ENCODE measurements at regions not wholly inside any gene's neighbourhood (a gene's known extent, or its start where the extent isn't known, plus 50 kb on each side); places are given as distances from the start of the nearest gene placed in this dataset.

DNA sequence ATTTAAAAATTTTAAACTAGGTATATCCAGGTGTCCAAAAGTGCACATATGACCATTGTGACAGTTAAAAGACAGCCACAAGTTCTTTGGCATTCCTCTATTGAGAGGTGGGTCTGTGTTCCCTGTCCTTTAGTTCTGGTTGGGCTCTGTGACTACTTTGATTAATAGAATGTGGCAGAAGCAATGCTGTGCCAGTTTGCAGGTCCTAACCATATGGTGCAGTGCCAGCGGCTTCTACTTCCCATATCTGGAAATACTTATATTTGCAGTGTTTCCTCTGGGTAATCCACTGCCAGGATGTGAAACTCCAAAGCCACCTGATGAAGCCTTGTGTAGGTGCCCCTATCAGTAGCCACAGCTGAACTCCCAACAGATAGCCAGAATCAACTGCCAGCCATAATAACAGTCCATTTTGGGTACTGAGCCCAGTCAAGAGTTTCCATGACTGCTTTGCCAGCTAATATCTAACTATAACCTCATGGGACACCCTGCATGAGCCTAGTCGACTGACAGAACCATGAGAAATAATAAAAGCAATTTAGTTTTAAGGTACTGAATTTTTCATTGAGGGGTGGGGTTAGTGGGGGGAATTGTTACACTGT lies 361.0 kb upstream of the SEMA6A start:
- Histone ChIP-seq H3K9ac (ENCODE audit: low read depth, low read length) (no peak overlapping the region), H3K9me3 (ENCODE audit: control insufficient read depth, insufficient read depth, low read length) (no peaks in the 10 kb centered on the region), H3K4me1 (ENCODE audit: insufficient read depth, low read length) (peaks cover 25% of the 10 kb centered on the region), H3K36me3 (ENCODE audit: insufficient read depth, low read length) (no peaks in the 10 kb centered on the region)

DNA sequence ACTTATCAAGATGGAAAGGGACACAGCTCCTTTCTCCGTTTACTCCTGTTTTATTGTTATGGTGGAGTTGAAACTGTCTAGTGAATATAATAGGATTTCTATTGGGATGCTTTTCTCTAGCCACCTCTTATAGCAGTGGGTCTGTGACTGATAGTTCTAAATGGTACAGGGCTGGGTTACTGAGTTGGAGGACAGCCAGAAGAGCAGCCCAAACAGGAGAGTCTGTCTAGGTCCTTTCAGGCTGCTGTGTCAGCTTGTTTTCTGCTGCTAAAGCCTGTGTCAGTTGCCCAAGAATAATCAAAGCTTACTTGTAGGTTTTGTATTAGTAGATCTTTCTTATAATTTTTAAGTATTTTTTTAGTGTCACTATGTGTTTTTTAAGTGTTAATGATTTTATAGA lies 356.0 kb upstream of the SEMA6A start:
- Histone ChIP-seq H3K36me3 (ENCODE audit: insufficient read depth, low read length) (no peaks in the 10 kb centered on the region), H3K4me1 (ENCODE audit: insufficient read depth, low read length) (no peaks in the 10 kb centered on the region), H3K9me3 (ENCODE audit: control insufficient read depth, insufficient read depth, low read length) (no peaks in the 10 kb centered on the region), H3K9ac (ENCODE audit: low read depth, low read length) (no peak overlapping the region)

DNA sequence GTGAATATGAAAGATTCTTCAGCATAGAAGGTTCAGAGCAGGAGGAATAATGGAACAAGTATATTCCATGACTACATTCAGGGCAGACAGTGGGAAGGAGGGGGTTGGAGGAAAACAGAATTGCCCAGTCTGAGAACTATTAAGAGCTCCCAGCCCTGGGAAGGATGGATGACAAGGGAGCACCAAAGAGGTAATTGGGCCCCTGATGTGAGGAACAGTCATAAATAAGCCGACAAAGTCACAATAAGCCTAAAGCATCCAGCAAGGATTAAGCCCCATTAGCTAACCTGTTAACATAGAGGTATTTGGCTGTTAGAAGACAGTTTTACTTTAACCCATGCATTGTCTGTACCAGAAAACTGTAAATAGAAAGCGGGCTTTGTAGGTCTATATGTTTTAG lies 348.7 kb upstream of the SEMA6A start:
- Histone ChIP-seq H3K9me3 (ENCODE audit: control insufficient read depth, insufficient read depth, low read length) (no peaks in the 10 kb centered on the region), H3K4me1 (ENCODE audit: insufficient read depth, low read length) (peaks cover 9% of the 10 kb centered on the region; the same call in 1 of the 2 replicates), H3K36me3 (ENCODE audit: insufficient read depth, low read length) (no peaks in the 10 kb centered on the region), H3K9ac (ENCODE audit: low read depth, low read length) (no peak overlapping the region)

DNA sequence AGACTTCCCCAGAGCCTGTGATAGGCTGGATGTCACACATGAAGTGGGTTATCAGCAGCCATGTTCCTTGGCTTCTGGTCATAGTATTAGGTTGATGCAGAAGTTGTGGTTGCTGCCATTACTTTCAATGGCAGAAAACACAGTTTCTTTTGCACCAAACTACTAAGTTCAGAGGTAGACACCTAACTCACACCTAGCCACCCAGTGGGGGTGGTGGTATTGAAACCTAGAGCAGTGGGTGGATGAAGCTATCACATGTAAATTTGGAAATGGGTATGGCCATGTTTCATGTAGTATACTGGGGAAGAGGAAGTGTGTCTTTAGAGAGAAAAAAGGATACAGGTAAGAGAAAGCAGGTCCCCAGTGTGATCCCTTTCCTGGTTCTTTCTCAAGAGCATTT lies 347.9 kb upstream of the SEMA6A start:
- H3K9me3 ChIP-seq (ENCODE audit: control insufficient read depth, insufficient read depth, low read length) = no peaks in the 10 kb centered on the region
- H3K9ac ChIP-seq (ENCODE audit: low read depth, low read length) = no peak overlapping the region
- H3K4me1 ChIP-seq (ENCODE audit: insufficient read depth, low read length) = peaks cover 9% of the 10 kb centered on the region; the same call in 1 of the 2 replicates
- H3K36me3 ChIP-seq (ENCODE audit: insufficient read depth, low read length) = no peaks in the 10 kb centered on the region

DNA sequence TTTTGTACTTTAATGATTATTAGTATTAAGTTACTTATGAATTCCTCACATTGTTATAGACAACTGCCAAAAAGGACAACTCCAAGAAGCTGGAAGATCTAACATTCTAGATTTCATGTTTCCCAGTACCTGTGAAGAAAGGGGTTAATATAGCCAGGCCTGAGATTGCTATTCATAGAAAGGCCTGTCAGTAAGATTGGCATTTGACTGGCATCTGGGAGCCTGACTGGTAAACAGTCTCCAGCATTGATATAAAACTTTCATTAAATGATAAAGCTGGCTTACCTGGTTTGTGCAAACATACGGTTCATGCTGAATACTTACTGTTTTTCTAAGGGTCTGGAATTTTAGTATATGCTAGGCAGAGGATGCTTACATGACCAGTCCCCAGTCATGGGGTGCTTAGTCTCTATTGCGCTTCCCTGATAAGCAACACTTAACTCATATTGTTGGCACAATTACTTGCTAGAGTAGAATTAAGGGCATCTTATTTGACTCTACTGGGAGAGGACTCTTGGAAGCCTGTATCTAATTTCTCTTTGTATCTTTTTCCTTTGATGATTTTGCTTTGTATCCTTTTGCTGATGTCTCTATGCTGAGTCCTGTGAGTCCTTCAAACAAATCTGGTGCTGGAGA lies 340.4 kb upstream of the SEMA6A start:
- Histone ChIP-seq H3K36me3 (ENCODE audit: insufficient read depth, low read length) (no peaks in the 10 kb centered on the region), H3K4me1 (ENCODE audit: insufficient read depth, low read length) (no peaks in the 10 kb centered on the region)

DNA sequence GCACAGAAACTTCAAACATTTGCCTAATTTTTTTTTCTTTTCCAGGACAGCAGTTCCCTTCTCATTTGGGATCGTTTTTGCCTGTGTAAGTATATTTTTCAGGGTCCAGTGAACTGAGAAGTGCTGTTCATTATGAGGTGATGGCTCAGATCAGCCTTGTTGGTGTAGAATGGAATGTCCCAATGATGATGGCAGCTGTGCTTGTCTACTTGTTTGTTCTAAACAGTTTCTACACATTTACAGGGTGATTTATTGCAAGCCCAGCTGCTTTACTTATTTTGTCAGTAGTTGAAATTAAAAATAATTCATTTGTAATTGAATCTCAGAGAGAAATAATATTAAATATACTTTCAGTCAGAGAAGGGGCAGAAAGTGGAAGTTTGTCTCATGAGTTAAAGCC lies 337.6 kb upstream of the SEMA6A start:
- no peaks in the 10 kb centered on the region for H3K4me1 ChIP-seq (ENCODE audit: insufficient read depth, low read length)
- no peaks in the 10 kb centered on the region for H3K36me3 ChIP-seq (ENCODE audit: insufficient read depth, low read length)
- no peaks in the 10 kb centered on the region for H3K9me3 ChIP-seq (ENCODE audit: control insufficient read depth, insufficient read depth, low read length)
- H3K9ac ChIP-seq (ENCODE audit: low read depth, low read length) = no peak overlapping the region

More for the DNA sequence above, 340.4 kb upstream of the SEMA6A start:
- H3K9ac ChIP-seq (ENCODE audit: low read depth, low read length) = no peak overlapping the region
- no peaks in the 10 kb centered on the region for H3K9me3 ChIP-seq (ENCODE audit: control insufficient read depth, insufficient read depth, low read length)

DNA sequence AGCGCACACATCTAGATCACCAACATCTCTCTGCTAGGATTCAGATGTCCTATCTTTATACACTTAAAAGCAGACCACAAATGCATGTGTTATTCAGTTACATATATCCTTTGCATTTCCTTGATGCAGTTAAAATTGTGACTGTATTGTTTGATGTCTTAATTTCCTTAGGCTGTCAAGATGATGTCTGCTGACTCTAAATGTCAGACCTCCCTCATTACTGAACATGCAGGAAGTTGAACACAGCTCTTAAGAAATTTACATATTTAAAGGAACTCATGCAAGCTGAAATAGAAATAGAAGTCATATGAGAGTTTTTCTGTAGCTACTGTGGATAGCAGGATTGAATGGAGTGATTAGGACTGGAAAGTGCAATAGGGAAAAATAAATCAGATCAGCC lies 336.5 kb upstream of the SEMA6A start:
- Histone ChIP-seq H3K9me3 (ENCODE audit: control insufficient read depth, insufficient read depth, low read length) (no peaks in the 10 kb centered on the region), H3K9ac (ENCODE audit: low read depth, low read length) (no peak overlapping the region), H3K4me1 (ENCODE audit: insufficient read depth, low read length) (no peaks in the 10 kb centered on the region), H3K36me3 (ENCODE audit: insufficient read depth, low read length) (no peaks in the 10 kb centered on the region)

DNA sequence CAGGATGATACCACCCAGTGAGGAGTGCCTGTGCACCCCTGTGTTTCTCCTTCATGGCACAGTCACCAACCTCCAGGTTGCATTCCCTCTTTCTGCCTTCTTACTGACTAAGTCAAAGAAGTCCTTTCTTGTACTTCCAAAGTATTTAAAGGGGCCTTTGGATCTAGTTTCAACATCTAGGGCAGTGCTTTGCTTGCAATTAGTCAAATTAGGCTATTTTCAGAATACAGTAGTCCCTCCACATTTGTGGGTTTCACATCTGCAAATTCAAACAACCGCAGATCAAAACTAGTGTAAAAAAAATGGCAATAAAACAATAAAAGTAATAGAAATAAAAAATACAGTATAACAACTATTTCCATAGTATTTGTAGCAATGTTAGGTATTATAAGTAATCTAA lies 333.9 kb upstream of the SEMA6A start:
- H3K9me3 ChIP-seq (ENCODE audit: control insufficient read depth, insufficient read depth, low read length) = no peaks in the 10 kb centered on the region
- no peaks in the 10 kb centered on the region; the same call in 1 of the 2 replicates for H3K36me3 ChIP-seq (ENCODE audit: insufficient read depth, low read length)
- H3K9ac ChIP-seq (ENCODE audit: low read depth, low read length) = no peak overlapping the region
- H3K4me1 ChIP-seq (ENCODE audit: insufficient read depth, low read length) = no peaks in the 10 kb centered on the region

DNA sequence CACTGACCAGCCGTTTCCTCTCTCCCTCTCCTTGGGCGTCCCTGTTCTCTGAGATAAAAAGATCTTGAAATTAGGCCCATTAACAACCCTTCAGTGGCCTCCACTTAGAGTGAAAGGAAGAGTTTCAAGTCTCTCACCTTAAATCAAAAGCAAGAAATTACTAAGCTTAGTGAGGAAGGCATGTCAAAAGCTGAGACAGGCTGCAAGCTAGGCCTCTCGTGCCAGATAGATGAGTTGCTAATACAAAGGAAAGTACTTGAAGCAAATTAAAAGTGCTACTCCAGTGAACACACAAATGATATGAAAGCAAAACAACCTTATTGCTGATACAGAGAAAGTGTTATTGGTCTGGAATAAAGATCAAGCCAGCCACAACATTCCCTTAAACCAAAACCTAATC lies 331.3 kb upstream of the SEMA6A start:
- H3K4me1 ChIP-seq (ENCODE audit: insufficient read depth, low read length) = no peaks in the 10 kb centered on the region
- no peaks in the 10 kb centered on the region for H3K9me3 ChIP-seq (ENCODE audit: control insufficient read depth, insufficient read depth, low read length)
- no peaks in the 10 kb centered on the region; the same call in 1 of the 2 replicates for H3K36me3 ChIP-seq (ENCODE audit: insufficient read depth, low read length)
- no peak overlapping the region for H3K9ac ChIP-seq (ENCODE audit: low read depth, low read length)

DNA sequence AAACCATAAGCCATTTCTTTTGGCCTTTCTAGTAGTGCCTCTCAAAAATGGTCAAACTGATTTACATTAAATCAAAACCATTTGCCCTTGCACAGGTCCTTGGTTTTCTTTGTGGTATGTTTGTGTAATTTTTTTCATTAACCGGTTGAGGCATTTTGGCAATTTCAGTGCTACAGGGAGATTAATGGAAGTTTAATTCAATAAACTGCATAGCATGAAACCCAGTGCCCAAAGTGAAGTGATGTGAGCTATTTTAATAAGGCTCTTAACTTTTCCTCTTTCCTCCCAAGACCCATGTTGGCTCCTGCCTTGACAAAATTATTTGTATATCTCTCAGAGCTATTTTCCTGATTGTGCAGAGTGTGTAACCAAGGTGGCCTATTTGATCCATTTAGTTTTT lies 326.2 kb upstream of the SEMA6A start:
- H3K4me1 ChIP-seq (ENCODE audit: insufficient read depth, low read length) = no peaks in the 10 kb centered on the region
- no peaks in the 10 kb centered on the region; the same call in 1 of the 2 replicates for H3K36me3 ChIP-seq (ENCODE audit: insufficient read depth, low read length)
- no peak overlapping the region for H3K9ac ChIP-seq (ENCODE audit: low read depth, low read length)
- no peaks in the 10 kb centered on the region for H3K9me3 ChIP-seq (ENCODE audit: control insufficient read depth, insufficient read depth, low read length)

DNA sequence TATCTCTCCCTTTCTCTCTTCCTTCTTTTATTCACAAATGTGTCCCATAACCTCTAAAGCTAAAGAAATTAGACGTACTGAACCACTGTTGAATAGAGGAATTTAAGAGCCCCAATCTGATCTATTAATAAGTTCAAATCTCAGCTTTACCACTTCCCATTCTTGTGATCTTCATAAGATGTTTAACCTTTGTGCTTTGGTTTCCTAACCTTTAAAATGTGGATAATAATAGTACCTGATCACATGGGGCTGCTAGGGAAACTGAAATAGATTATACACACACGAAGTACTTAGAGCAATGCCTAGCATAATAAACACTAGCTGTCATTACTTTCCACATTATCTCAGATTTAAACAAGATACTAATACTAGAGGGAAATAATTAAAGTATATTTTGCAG lies 324.3 kb upstream of the SEMA6A start:
- Histone ChIP-seq H3K9me3 (ENCODE audit: control insufficient read depth, insufficient read depth, low read length) (no peaks in the 10 kb centered on the region), H3K4me1 (ENCODE audit: insufficient read depth, low read length) (no peaks in the 10 kb centered on the region), H3K9ac (ENCODE audit: low read depth, low read length) (no peak overlapping the region), H3K36me3 (ENCODE audit: insufficient read depth, low read length) (no peaks in the 10 kb centered on the region; the same call in 1 of the 2 replicates)

DNA sequence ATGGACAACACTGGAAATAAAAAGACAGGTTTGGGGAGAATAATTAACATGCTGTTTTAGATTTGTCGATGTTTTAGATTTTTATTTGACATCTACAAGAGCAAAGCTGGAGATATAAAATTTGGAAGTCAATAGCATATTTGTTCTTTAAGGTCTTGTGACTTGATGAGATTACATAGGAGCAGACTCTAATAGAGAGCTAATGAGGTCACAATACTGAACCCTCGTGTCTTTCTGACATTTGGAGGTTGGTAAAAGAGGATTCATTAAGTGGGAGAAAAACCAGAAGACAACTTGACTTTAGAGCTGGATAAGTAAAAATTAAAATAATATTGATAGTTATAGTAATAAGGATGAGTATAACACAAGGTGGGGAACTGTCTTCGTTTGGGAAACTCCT lies 322.7 kb upstream of the SEMA6A start:
- Histone ChIP-seq H3K4me1 (ENCODE audit: insufficient read depth, low read length) (no peaks in the 10 kb centered on the region), H3K9ac (ENCODE audit: low read depth, low read length) (no peak overlapping the region), H3K36me3 (ENCODE audit: insufficient read depth, low read length) (no peaks in the 10 kb centered on the region), H3K9me3 (ENCODE audit: control insufficient read depth, insufficient read depth, low read length) (no peaks in the 10 kb centered on the region)

DNA sequence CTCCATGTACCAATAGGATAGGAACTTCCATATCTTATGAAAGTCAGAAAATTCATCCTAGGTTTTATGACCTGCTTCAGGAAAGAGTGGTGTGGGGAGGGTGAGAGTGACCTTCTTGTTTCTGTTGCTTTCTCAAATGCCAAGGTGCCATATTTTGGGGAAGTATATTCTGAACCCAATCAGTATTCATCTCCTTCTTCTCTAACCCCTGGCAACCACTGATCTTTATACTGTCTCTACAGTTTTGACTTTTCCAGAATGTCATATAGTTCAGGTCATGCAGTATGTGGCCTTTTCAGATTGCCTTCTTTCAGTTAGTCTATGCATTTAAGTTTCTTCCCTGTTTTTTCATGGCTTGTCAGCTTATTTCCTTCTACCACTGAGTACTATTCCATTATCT lies 321.4 kb upstream of the SEMA6A start:
- Histone ChIP-seq H3K4me1 (ENCODE audit: insufficient read depth, low read length) (no peaks in the 10 kb centered on the region), H3K9me3 (ENCODE audit: control insufficient read depth, insufficient read depth, low read length) (no peaks in the 10 kb centered on the region), H3K36me3 (ENCODE audit: insufficient read depth, low read length) (no peaks in the 10 kb centered on the region), H3K9ac (ENCODE audit: low read depth, low read length) (no peak overlapping the region)

DNA sequence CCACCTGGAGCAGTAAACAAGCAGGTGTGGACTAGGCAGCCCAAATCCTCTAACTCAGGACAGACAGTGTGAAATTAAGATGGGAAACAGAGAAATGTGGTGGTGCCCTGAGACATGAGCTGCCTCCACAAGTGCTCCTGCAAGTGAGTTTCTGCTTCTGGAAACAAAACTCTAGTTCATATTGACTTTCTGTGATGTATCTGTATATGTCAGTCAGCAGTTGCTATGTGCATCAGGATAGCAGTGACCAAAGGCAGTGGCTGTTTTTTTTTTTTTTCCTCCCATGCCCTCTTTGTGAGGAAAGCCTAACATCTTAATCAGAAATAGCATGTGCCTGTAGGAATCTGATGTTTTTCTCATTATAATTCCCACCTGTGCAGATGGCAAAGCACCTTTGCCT lies 318.4 kb upstream of the SEMA6A start:
- Histone ChIP-seq H3K9ac (ENCODE audit: low read depth, low read length) (no peak overlapping the region), H3K4me1 (ENCODE audit: insufficient read depth, low read length) (peaks cover 7% of the 10 kb centered on the region), H3K9me3 (ENCODE audit: control insufficient read depth, insufficient read depth, low read length) (no peaks in the 10 kb centered on the region), H3K36me3 (ENCODE audit: insufficient read depth, low read length) (no peaks in the 10 kb centered on the region)

DNA sequence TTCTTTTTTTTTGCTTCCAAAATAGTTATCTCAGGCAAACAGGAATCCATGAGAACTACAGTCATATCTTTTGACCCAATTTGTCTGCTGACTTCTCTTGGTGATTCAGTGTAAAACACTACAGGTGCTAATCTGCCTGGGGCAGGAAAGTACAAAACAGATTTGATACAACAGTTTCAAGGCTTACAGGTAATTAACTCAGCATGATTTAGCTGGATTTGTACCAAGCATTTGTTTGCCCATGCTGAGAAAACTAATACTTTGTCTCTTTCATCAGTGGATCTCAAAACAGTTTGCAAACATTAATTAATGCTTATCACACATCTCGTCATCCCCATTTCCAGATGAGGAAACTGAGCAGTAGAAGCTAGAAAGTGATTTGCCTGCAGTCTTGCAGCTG lies 312.5 kb upstream of the SEMA6A start:
- Histone ChIP-seq H3K36me3 (ENCODE audit: insufficient read depth, low read length) (no peaks in the 10 kb centered on the region), H3K9me3 (ENCODE audit: control insufficient read depth, insufficient read depth, low read length) (no peaks in the 10 kb centered on the region), H3K9ac (ENCODE audit: low read depth, low read length) (no peak overlapping the region), H3K4me1 (ENCODE audit: insufficient read depth, low read length) (peaks cover 7% of the 10 kb centered on the region)
